GM19455 (cell line): ENCODE measurements at regions not wholly inside any gene's neighbourhood (a gene's known extent, or its start where the extent isn't known, plus 50 kb on each side); places are given as distances from the start of the nearest gene placed in this dataset.

Experiments
- ATAC-seq: cut with Tn5 transposase; IDR thresholded peaks from one replicate; pipeline ENCODE4 v1.9.1; 2021; ENCODE audit not compliant: unreplicated experiment

GRCh38 chr11:95294701-95295100, 63.7 kb upstream of the SESN3 start:
- no peak for ATAC-seq

DNA sequence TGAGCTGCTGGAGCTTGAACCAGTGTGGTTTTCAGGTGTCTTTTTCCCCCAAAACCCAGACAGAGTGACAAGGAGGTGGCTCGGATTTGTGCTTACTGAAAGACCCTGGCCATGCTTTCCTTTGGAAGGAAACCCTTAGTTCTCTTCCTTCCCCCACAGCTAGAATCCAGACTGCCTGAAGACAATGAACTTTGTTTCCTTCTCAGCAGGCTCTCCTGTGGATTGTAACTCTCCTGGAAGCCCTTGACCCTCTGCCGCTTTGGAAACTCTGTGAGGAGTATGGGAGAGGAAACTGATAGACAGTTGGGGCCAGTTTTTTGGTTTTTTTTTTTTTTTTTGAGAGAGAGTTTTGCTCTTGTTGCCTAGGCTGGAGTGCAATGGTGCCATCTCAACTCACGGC, 62.1 kb upstream of the SESN3 start:
- ATAC-seq, result no peak

- no peak for ATAC-seq
Measured at GRCh38 chr11:95291946-95292345, 60.9 kb upstream of the SESN3 start.

- ATAC-seq, result no peak
Measured at GRCh38 chr11:95289378-95290101, 58.5 kb upstream of the SESN3 start.

DNA sequence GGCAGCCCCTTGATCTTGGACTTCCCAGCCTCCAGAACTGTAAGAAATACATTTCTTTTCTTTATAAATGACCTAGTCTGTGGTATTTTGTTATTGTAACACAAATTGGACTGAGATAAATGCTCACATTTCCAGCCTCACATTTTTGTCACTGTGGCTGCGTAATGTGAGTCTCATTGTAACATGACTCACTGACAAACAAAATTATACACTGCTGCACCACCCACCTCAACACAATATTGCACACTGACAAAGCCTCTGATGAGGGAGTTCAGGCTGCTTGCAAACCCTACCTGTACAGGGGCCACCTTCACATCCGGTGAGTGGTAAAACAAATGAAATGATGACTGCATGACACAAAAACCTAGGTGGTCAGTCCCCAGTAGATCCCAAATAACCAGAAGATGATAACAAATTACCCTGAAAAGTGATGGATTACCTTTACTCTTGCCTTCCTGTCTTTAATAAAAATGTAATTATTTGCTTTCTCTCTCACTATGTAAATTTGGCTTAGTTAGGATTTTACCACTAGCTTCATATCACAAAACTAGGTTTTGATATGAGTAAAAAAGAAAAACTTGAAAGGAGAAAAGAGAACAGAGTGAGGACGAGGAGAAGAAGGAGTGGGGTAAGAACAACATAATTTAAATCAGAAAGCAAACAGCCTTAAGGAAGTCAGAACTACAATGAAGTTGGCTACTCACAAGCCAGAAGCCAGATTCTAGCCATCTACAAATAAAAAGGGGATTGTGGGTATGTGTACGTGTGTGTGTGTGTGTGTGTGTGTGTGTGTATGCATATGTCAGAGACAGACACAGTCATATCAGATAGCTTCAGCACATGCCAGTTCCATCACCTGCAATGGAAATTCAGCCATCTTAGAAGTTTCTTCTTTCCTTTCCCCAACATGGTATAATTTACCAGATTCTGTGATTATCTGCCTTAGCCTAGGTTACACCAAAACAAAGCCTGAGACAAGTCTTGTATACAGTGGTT, 53.4 kb upstream of the SESN3 start:
- no peak for ATAC-seq

- no peak for ATAC-seq
Measured at GRCh38 chr11:95283650-95284049, 52.6 kb upstream of the SESN3 start.

DNA sequence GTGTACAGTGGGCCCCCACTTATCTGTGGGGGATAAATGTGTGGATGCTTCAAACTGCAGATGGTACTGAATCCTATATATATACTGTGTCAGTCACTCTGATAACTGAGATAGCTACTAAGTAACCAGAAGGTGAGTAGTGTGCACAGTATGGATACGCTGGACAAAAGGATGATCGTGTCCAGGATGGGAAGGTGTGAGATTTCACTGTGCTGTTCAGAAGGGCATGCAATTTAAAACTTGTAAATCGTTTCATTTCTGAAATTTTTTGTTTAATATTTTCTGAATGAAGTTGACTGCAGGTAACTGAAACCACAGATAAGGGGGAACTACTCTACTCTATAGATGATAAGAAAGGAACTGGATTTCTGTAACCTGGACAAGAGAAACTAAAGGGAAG, 52.1 kb upstream of the SESN3 start:
- ATAC-seq, result no peak

GRCh38 chr11:95282291-95282751, 51.3 kb upstream of the SESN3 start:
- ATAC-seq, result no peak
